Ovary (tissue), 7 donors: ENCODE measurements at regions not wholly inside any gene's neighbourhood (a gene's known extent, or its start where the extent isn't known, plus 50 kb on each side); places are given as distances from the start of the nearest gene placed in this dataset.

ENCODE experiments used
- DNase-seq, 5 donors: peaks; one replicate each; pipeline ENCODE4 v3.0.0-alpha.2; 2019 to 2020
- H3K27ac ChIP-seq, 2 donors: fragments of 200-600 bp; one replicate each; pipeline versions ENCODE4 v1.5.1 to v1.8.0; 2019 to 2022
- H3K27me3 ChIP-seq: fragments of 200-600 bp; one replicate; pipeline ENCODE4 v1.8.0; 2022
- H3K36me3 ChIP-seq: fragments of 200-600 bp; sonication (generic); one replicate; pipeline ENCODE4 v1.5.1; 2019
- H3K4me1 ChIP-seq: one replicate; pipeline ENCODE4 v1.8.1; 2013; ENCODE audit warnings: mild to moderate bottlenecking, moderate library complexity; ENCODE audit not compliant: insufficient read depth
- H3K4me3 ChIP-seq: fragments of 200-600 bp; sonication (generic); one replicate; pipeline ENCODE4 v1.5.1; 2017
- H3K9me3 ChIP-seq, 2 donors: fragments of 200-600 bp in 1 of 2; sonication (generic) in 1 of 2; one replicate each; pipeline versions ENCODE4 v1.5.1 to v1.8.1; 2013 to 2019; ENCODE audit warnings: mild to moderate bottlenecking in 1 of 2, moderate library complexity in 1 of 2
- EP300 ChIP-seq: sonication (generic); formaldehyde crosslinking; IDR thresholded peaks from one replicate; pipeline ENCODE4 v1.6.1; 2017; ENCODE audit warnings: antibody characterized with exemption
- POLR2A ChIP-seq: fragments of 450-650 bp; IDR thresholded peaks from one replicate; pipeline ENCODE4 v1.6.1; 2017; ENCODE audit warnings: antibody characterized with exemption, mild to moderate bottlenecking, moderate library complexity
- WGBS, 3 donors: extraction: QIAGEN DNeasy Blood & Tissue Kit in 1 of 3; methylation state at CpG; one replicate each; pipeline versions ENCODE4 v1.1.5 to v1.1.7; 2013 to 2017; 5-methylcytosine and 5-hydroxymethylcytosine counted together
- intact Hi-C, 4 donors: fragments of 100-400 bp; cut with DNase I; formaldehyde crosslinking; loops; one replicate each; pipeline versions ENCODE4 v1.11.0 to v1.15.1; 2022 to 2023
- TF ChIP-seq, protein P1 (sequence below), 3 donors: fragments of 450-650 bp in 2 of 3; fragments of 200-600 bp in 1 of 3; IDR thresholded peaks; one replicate each; pipeline versions ENCODE4 v1.5.1 to v1.8.0; 2016 to 2022; ENCODE audit warnings: antibody characterized with exemption in 3 of 3, mild to moderate bottlenecking in 1 of 3
- donor health status: DM: no; HTN: no; CAD: no; lungs with moderate emphysema.
- donor health status: DM: no; HTN: no; CAD: no.
- donor health status: Bipolar disorder and iron deficiency.
- donor health status: DM: no; HTN: no; CAD: no.
- donor health status: DM: yes; HTN: yes; CAD: no.

GRCh38 chr19:30780032-30780431 is 407.8 kb downstream of the ZNF536 start:
- WGBS, 3 donors: 70 to 83% (median 73%) methylated on average over 6 of the region's 6 CpGs

DNA sequence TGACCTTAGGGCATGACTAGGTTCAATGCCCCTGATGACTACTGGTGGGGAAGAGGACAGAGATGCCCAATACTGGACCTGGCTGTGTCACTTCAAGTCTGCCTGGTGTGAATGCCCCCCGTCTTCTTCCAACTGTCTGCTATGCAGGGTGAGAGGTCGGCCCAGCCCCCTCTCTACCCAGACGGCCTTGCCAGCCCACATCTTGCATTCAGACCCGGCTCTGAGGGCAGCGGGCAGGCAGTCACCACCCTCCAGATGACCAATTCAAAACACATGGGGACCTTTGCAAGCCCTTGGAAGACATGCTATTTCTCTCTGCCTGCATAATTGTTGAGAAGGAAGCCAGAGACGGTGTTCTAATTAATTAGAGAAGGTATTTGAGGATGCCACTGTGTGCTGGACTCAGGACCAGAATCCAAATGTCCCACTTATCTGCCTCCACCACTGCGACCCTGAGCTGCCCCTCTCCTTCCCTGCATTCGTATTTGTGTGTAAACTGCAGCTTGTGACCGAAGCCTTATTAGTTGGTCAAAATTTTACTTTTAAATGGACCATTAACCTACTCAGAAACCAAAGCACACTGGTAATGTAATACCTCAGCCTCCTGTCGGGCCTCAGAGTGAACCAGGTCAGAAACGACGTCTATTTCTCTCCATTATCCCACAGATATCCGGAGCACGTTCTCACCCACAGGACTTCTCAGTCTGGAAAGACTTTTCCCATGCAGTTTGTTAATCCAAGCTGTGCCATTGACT is 407.0 kb downstream of the ZNF536 start:
- Histone ChIP-seq H3K36me3 (no peaks in the 10 kb centered on the region), H3K4me3 (no peak overlapping the region), H3K4me1 (no peaks in the 10 kb centered on the region), H3K27me3 (no peaks in the 10 kb centered on the region), H3K9me3 (no peaks in the 10 kb centered on the region), H3K27ac (no peak overlapping the region)
- TF ChIP-seq, protein P1, sequence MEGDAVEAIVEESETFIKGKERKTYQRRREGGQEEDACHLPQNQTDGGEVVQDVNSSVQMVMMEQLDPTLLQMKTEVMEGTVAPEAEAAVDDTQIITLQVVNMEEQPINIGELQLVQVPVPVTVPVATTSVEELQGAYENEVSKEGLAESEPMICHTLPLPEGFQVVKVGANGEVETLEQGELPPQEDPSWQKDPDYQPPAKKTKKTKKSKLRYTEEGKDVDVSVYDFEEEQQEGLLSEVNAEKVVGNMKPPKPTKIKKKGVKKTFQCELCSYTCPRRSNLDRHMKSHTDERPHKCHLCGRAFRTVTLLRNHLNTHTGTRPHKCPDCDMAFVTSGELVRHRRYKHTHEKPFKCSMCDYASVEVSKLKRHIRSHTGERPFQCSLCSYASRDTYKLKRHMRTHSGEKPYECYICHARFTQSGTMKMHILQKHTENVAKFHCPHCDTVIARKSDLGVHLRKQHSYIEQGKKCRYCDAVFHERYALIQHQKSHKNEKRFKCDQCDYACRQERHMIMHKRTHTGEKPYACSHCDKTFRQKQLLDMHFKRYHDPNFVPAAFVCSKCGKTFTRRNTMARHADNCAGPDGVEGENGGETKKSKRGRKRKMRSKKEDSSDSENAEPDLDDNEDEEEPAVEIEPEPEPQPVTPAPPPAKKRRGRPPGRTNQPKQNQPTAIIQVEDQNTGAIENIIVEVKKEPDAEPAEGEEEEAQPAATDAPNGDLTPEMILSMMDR (IDR thresholded peaks at IDR 0.05): no peak
- TF ChIP-seq EP300: no peak
- no peak for TF ChIP-seq POLR2A
- intact Hi-C loops: no loop called here
- WGBS, 3 donors: 88 to 91% (median 90%) methylated on average over 14 of the region's 14 CpGs
- no peak for DNase-seq

More at GRCh38 chr19:30780032-30780431, 407.8 kb downstream of the ZNF536 start:
- no peak for DNase-seq
- Histone ChIP-seq H3K27me3 (no peaks in the 10 kb centered on the region), H3K4me3 (no peak overlapping the region), H3K4me1 (no peaks in the 10 kb centered on the region), H3K9me3 (no peaks in the 10 kb centered on the region), H3K36me3 (no peaks in the 10 kb centered on the region), H3K27ac (no peak overlapping the region)
- intact Hi-C loops: loop anchor here in 2 of 4 donors (10.0 kb wide), 1 partner anchor 1445 kb away; no protein-coding TSS in a partner anchor
- TF ChIP-seq, protein P1 (IDR thresholded peaks at IDR 0.05): no peak
- no peak for TF ChIP-seq POLR2A
- no peak for TF ChIP-seq EP300

- intact Hi-C loops: no loop called here
- Histone ChIP-seq H3K9me3 (no peaks in the 10 kb centered on the region), H3K27me3 (no peaks in the 10 kb centered on the region), H3K4me3 (no peak overlapping the region), H3K27ac (no peak overlapping the region), H3K36me3 (no peaks in the 10 kb centered on the region), H3K4me1 (no peaks in the 10 kb centered on the region)
- TF ChIP-seq, protein P1 (IDR thresholded peaks at IDR 0.05): no peak
- WGBS, 3 donors: 87 to 93% (median 90%) methylated on average over 2 of the region's 2 CpGs
- DNase-seq: no peak
These were observed 405.9 kb downstream of the ZNF536 start for GRCh38 chr19:30778061-30778460.

DNA sequence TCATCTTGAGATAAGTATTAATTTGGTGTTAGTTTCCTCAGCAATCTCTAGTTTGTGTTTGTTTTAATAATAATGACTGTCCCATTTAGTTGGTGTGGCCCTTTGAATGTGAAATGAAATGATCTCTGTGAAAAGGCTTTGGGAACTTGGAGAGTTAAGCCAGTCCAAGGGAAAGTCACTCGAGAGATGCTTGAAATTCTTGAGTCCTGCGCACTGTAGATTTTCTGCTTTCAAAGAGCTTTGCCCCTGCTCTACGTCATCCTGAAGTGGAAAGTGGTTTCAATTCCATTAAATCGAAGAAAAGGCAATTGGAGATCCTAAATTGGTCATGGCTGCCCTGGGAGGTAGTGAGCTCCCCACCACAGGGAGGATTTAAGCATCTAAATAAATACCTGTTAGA is 403.8 kb downstream of the ZNF536 start:
- no peaks in the 10 kb centered on the region for H3K36me3 ChIP-seq
- intact Hi-C loops: no loop called here
- no peaks in the 10 kb centered on the region for H3K4me1 ChIP-seq
- TF ChIP-seq EP300 (no peak), POLR2A (no peak)
- TF ChIP-seq, protein P1 (IDR thresholded peaks at IDR 0.05): no peak
- DNase-seq: no peak
- H3K9me3 ChIP-seq: no peaks in the 10 kb centered on the region
- H3K27me3 ChIP-seq: no peaks in the 10 kb centered on the region
- H3K27ac ChIP-seq: no peak overlapping the region
- 57 to 72% (median 69%) methylated on average over 4 of the region's 4 CpGs for WGBS, 3 donors
- H3K4me3 ChIP-seq: no peak overlapping the region
